GM12875 (cell line): ENCODE measurements at regions not wholly inside any gene's neighbourhood (a gene's known extent, or its start where the extent isn't known, plus 50 kb on each side); places are given as distances from the start of the nearest gene placed in this dataset.

Experiments used
- H3K4me3 ChIP-seq: one replicate; pipeline ENCODE4 v1.5.1; 2011; ENCODE audit warnings: low read depth, low read length, control low read depth
- TF ChIP-seq, protein P1 (sequence below): IDR thresholded peaks from 2 replicates; pipeline ENCODE4 v1.5.1; 2011; ENCODE audit warnings: low read depth, mild to moderate bottlenecking, control low read depth, inconsistent platforms, low read length, moderate library complexity, borderline replicate concordance; ENCODE audit not compliant: insufficient read depth

DNA sequence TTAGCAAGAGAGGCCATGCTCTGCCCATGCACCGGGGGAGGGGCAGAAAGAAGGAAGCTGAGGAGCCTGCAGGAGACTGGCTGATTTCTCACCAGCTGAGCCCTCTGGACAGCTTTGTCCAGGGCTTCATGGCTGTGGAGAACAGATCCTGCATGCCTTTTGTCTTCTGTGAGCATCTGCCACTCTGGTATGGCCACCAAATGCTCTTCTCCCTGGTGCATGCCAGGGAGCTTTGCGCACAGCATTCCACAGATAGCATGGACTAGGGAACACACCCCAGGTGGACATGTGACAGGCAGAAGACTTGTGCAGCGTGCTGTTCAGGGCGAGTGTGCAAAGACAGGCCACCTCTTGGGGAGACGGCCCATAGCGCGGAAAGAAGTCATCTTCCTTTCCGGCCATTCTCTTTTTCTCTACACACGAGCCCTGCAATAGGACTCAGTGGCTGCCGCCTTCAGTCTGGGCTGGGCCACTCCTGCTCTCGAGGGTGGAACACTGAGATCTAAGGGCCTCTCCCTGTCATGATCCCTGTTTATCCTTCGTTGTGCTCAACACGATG, 56.7 kb downstream of the GADD45G start:
- TF ChIP-seq, protein P1, sequence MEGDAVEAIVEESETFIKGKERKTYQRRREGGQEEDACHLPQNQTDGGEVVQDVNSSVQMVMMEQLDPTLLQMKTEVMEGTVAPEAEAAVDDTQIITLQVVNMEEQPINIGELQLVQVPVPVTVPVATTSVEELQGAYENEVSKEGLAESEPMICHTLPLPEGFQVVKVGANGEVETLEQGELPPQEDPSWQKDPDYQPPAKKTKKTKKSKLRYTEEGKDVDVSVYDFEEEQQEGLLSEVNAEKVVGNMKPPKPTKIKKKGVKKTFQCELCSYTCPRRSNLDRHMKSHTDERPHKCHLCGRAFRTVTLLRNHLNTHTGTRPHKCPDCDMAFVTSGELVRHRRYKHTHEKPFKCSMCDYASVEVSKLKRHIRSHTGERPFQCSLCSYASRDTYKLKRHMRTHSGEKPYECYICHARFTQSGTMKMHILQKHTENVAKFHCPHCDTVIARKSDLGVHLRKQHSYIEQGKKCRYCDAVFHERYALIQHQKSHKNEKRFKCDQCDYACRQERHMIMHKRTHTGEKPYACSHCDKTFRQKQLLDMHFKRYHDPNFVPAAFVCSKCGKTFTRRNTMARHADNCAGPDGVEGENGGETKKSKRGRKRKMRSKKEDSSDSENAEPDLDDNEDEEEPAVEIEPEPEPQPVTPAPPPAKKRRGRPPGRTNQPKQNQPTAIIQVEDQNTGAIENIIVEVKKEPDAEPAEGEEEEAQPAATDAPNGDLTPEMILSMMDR = no peak
- no peak overlapping the region for H3K4me3 ChIP-seq

DNA sequence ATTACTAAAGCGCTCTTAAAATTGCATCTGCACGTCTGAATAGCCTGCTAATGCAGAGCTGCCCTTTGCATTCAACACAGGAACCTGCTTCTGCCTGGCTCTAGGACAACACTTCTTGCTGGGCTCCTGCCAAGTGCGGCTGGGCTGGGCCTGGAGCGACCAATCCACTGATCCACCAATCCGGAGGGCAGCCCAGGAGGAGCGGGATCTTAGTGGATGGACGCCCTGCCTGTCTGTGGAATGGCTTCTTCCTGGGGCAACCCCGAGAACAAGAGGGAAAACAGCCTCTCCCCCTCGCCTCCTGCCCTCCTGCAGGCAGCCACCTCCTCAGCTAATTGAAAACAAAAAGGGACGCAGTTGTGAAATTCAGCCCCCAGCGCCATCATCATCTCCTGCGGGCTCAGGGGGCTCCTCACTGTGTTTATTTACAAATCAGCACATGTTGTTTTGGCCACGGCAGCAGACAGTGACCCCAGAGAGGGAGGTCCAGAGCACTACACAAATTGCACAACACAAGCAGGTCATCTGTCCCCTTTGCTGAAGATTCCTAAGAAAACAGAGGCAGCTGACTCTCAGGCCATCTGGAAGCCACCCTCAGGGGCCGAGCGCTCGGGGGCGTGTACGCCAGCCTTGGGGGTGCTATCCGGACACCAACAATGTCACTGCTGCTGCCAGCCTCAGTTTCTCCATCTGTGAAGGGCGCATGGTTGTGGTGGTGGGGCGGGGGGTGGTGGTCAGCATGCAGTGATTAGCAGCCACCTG, 57.3 kb downstream of the GADD45G start:
- TF ChIP-seq, protein P1 = no peak
- no peak overlapping the region for H3K4me3 ChIP-seq

DNA sequence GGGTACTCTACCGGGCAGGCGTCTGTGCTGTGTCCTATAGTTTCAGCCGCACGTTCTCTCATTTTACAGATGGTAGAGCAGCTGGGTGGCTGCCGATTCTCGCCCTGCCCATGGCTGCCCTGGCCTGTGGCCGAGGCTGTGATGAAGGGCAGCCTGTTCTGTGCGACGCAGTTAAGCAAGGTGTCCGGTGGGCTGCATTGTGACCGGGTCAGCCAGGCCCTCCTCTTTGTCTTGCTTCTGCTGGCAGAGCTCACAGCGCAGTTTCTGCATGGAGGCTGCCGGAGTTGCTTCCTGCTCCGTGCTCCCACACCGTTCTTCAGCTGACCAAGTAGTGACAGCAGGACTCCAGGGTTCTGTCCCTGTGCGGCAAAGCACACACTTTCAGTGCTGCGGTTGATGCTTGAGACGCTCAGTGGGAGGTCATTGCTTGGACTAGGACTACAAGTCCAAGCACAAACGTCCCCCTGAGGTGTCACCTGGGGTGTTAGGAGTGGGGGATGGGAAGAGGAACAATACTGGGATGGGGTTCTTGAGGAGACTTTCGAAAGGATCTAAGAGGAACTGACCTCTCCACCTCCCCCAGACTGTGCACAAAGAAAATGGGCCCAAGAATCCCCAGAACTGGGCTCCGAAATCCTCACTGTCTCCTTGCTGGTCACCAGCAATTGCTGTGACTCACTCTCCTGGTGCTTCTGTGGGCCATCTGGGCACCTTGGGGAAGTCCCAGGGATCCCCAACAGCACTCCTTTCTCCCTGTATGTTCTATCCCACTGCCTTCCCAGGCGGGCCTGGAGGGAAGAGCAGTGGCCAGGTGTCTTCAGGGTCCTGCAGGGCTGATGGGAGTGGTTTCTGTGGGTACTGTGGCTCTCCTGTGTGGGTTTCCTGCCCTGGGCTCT, 58.2 kb downstream of the GADD45G start:
- H3K4me3 ChIP-seq = no peak overlapping the region
- TF ChIP-seq, protein P1 = no peak

DNA sequence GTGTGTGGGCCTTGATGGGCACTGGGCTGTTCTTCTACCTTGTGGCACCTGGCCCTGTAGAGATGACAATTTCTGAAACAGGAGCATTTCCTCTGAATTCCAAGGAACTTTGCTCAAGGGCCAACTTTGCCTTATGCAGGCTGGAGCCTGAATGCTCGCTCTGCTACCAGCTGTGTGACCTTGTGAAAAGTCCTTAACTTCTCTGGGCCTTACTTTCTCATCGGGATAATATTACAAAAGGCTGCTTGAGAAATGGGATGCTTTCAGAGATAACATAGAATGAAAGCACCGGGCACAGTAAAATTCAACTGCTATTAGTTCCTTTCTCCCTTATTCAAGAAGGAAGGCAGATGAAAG, 58.8 kb downstream of the GADD45G start:
- TF ChIP-seq, protein P1 = no peak
- no peak overlapping the region for H3K4me3 ChIP-seq

DNA sequence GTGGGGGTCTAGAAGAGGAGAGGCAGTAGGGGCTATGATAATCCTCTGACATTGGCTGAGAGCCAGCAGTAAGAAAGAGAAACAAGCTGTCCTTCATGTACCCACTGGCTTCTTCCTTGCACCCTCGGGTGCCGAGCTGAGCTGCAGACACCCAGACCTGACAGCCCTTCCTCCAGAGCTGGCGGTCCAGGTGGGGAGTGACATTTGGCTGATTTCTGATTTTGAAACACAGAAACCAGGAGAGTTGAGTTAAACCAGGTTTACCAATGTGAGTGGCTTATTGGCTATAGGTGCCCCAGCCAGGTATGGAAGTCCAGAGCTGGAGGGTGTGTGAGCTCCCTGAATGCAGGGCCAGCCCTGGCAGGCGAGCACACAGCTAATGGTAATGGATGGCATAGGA, 59.2 kb downstream of the GADD45G start:
- TF ChIP-seq, protein P1 = no peak

DNA sequence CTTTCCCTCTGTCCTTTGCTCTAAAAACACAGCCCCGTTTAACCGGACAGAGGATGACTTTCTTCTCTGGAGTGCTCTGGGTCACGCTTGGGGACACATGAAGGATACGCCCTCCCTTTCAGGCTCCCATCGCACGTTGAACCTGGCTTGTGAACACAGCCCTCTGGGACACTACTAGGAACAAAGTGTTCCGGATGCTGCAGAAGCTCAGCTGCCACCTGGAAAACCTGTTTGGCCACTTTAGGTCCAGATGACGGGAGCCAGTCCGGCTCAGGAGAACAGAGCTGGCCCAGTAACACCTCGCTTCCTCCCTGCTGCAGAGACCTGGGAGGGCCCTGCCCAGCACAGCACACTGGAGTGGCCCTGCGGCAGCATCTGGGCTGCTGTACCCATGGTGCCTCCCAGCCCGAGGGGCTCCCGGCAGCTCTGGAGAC, 60.1 kb downstream of the GADD45G start:
- TF ChIP-seq, protein P1 = no peak
- H3K4me3 ChIP-seq = no peak overlapping the region

More for the DNA sequence above, 59.2 kb downstream of the GADD45G start:
- H3K4me3 ChIP-seq = no peak overlapping the region
